HEK293 (cell line): ENCODE measurements at regions not wholly inside any gene's neighbourhood (a gene's known extent, or its start where the extent isn't known, plus 50 kb on each side); places are given as distances from the start of the nearest gene placed in this dataset.
"Not testable (repeated sequence)": the region's sequence is repeated elsewhere in the genome, so short reads cannot be mapped to it uniquely, and the experiment has no call there.

Experiments
- CTCF ChIA-PET: fragments of 350-600 bp; formaldehyde crosslinking; extraction: SDS; loops from one replicate; lab custom pipeline; 2021; ENCODE audit warnings: antibody characterized with exemption; lab: Yijun Ruan, JAX
- POLR2A ChIA-PET: fragments of 300-600 bp; formaldehyde crosslinking; extraction: SDS; loops from one replicate; lab custom pipeline; 2020; ENCODE audit warnings: antibody characterized with exemption, inconsistent platforms; lab: Yijun Ruan, JAX
- H3K27ac ChIP-seq: fragments of 200-500 bp; sonication (Bioruptor generic); 2 replicates; pipeline ENCODE4 v1.5.1; 2014; ENCODE audit warnings: low read depth, low read length, control low read depth, inconsistent platforms; ENCODE audit errors: extremely low read depth
- H3K36me3 ChIP-seq, 2 experiments: fragments of 200-500 bp in 1 of 2; sonication (Bioruptor generic) in 1 of 2; 1 replicate in 1 of 2; 2 replicates in 1 of 2; pipeline ENCODE4 v1.5.1; 2014 to 2017; ENCODE audit warnings: inconsistent platforms in 2 of 2, low read length in 2 of 2; ENCODE audit not compliant: control insufficient read depth in 2 of 2, insufficient read depth in 1 of 2
- H3K4me1 ChIP-seq: fragments of 200-500 bp; sonication (Bioruptor generic); 2 replicates; pipeline ENCODE4 v1.5.1; 2014; ENCODE audit warnings: mild to moderate bottlenecking, low read length, inconsistent platforms; ENCODE audit not compliant: control insufficient read depth, insufficient read depth
- H3K4me3 ChIP-seq: 2 replicates; pipeline ENCODE4 v1.5.1; 2011; ENCODE audit warnings: low read depth, mild to moderate bottlenecking, control low read depth, low read length, moderate library complexity
- H3K9me3 ChIP-seq: fragments of 200-500 bp; sonication (Bioruptor generic); 2 replicates; pipeline ENCODE4 v1.5.1; 2014; ENCODE audit warnings: low read depth, low read length, inconsistent platforms; ENCODE audit not compliant: control insufficient read depth, insufficient read depth
- BCL11A ChIP-seq: fragments of 450-650 bp; formaldehyde crosslinking; IDR thresholded peaks from 2 replicates; pipeline ENCODE4 v1.5.1; 2016; ENCODE audit warnings: low read depth, missing biosample characterization, missing genetic modification characterization
- SALL2 ChIP-seq: fragments of 450-650 bp; formaldehyde crosslinking; IDR thresholded peaks from 2 replicates; pipeline ENCODE4 v1.5.0; 2017; ENCODE audit warnings: missing biosample characterization, mild to moderate bottlenecking, missing genetic modification characterization, borderline replicate concordance
- SP7 ChIP-seq: fragments of 450-650 bp; formaldehyde crosslinking; IDR thresholded peaks from 2 replicates; pipeline ENCODE4 v1.5.1; 2016; ENCODE audit warnings: missing biosample characterization, missing genetic modification characterization
- ZBTB11 ChIP-seq: fragments of 450-650 bp; formaldehyde crosslinking; conservative IDR thresholded peaks from 2 replicates; pipeline ENCODE4 v1.5.1; 2016; ENCODE audit warnings: low read depth, missing biosample characterization, missing genetic modification characterization
- ZBTB17 ChIP-seq: fragments of 450-650 bp; formaldehyde crosslinking; IDR thresholded peaks from 2 replicates; pipeline ENCODE4 v1.5.1; 2016; ENCODE audit warnings: missing biosample characterization, missing genetic modification characterization
- ZFHX2 ChIP-seq: fragments of 450-650 bp; formaldehyde crosslinking; conservative IDR thresholded peaks from 2 replicates; pipeline ENCODE4 v1.5.1; 2016; ENCODE audit warnings: missing biosample characterization, missing genetic modification characterization
- ZIC2 ChIP-seq: fragments of 450-650 bp; formaldehyde crosslinking; IDR thresholded peaks from 2 replicates; pipeline ENCODE4 v1.5.1; 2016; ENCODE audit warnings: missing biosample characterization, missing genetic modification characterization
- ZNF24 ChIP-seq: fragments of 450-650 bp; formaldehyde crosslinking; IDR thresholded peaks from 2 replicates; pipeline ENCODE4 v1.5.1; 2016; ENCODE audit warnings: missing biosample characterization, missing genetic modification characterization
- ZNF426 ChIP-seq: fragments of 450-650 bp; formaldehyde crosslinking; IDR thresholded peaks from 2 replicates; pipeline ENCODE4 v1.5.1; 2017; ENCODE audit warnings: missing biosample characterization, missing genetic modification characterization, mild to moderate bottlenecking, inconsistent platforms, moderate library complexity
- ZNF473 ChIP-seq: fragments of 450-650 bp; formaldehyde crosslinking; IDR thresholded peaks from 2 replicates; pipeline ENCODE4 v1.5.1; 2017; ENCODE audit warnings: missing biosample characterization, missing genetic modification characterization
- ZNF529 ChIP-seq: fragments of 450-650 bp; formaldehyde crosslinking; IDR thresholded peaks from 2 replicates; pipeline ENCODE4 v1.5.1; 2017; ENCODE audit warnings: missing genetic modification characterization, missing biosample characterization; ENCODE audit not compliant: insufficient replicate concordance
- ZNF530 ChIP-seq: fragments of 450-650 bp; formaldehyde crosslinking; IDR thresholded peaks from 2 replicates; pipeline ENCODE4 v1.5.1; 2016; ENCODE audit warnings: low read depth, missing biosample characterization, missing genetic modification characterization
- ZNF76 ChIP-seq: fragments of 450-650 bp; formaldehyde crosslinking; IDR thresholded peaks from 2 replicates; pipeline ENCODE4; 2016; ENCODE audit warnings: low read depth, missing biosample characterization, missing genetic modification characterization, borderline replicate concordance
- ZSCAN16 ChIP-seq: fragments of 450-650 bp; formaldehyde crosslinking; IDR thresholded peaks from 2 replicates; pipeline ENCODE4 v1.5.1; 2016; ENCODE audit warnings: missing biosample characterization, missing genetic modification characterization
- ZSCAN23 ChIP-seq: fragments of 450-650 bp; formaldehyde crosslinking; IDR thresholded peaks from 2 replicates; pipeline ENCODE4 v1.5.1; 2016; ENCODE audit warnings: missing biosample characterization, missing genetic modification characterization
- TF ChIP-seq, protein P1 (sequence below): fragments of 450-650 bp; formaldehyde crosslinking; IDR thresholded peaks from 2 replicates; pipeline ENCODE4 v1.5.1; 2016; ENCODE audit warnings: missing biosample characterization, missing genetic modification characterization
- TF ChIP-seq, protein P2 (sequence below): fragments of 450-650 bp; formaldehyde crosslinking; IDR thresholded peaks from 2 replicates; pipeline ENCODE4 v1.5.1; 2017; ENCODE audit warnings: missing biosample characterization, missing genetic modification characterization
- TF ChIP-seq, protein P3 (sequence below): fragments of 450-650 bp; formaldehyde crosslinking; IDR thresholded peaks from 2 replicates; pipeline ENCODE4 v1.5.1; 2016; ENCODE audit warnings: missing biosample characterization, missing genetic modification characterization, borderline replicate concordance

- no peaks in the 10 kb centered on the region for H3K9me3 ChIP-seq
- no peak for TF ChIP-seq ZNF24 (tag by site-specific recombination)
- TF ChIP-seq, all 188 proteins: peak for 0
- Histone ChIP-seq H3K36me3 (no peaks in the 10 kb centered on the region), H3K27ac (no peak overlapping the region), H3K4me3 (no peak overlapping the region), H3K4me1 (peaks cover 11% of the 10 kb centered on the region)
- POLR2A ChIA-PET = no interaction called here
- CTCF ChIA-PET = interaction anchor here (0.6 to 1.3 kb wide), 4 partner anchors 80 to 1562 kb away, joined by 4 to 6 read pairs (median 4); no protein-coding TSS in a partner anchor
These were observed 55.7 kb upstream of the MRTFB start for GRCh38 chr16:14015461-14015860.

GRCh38 chr16:14015948-14016347 lies 55.2 kb upstream of the MRTFB start:
- TF ChIP-seq, protein P1, sequence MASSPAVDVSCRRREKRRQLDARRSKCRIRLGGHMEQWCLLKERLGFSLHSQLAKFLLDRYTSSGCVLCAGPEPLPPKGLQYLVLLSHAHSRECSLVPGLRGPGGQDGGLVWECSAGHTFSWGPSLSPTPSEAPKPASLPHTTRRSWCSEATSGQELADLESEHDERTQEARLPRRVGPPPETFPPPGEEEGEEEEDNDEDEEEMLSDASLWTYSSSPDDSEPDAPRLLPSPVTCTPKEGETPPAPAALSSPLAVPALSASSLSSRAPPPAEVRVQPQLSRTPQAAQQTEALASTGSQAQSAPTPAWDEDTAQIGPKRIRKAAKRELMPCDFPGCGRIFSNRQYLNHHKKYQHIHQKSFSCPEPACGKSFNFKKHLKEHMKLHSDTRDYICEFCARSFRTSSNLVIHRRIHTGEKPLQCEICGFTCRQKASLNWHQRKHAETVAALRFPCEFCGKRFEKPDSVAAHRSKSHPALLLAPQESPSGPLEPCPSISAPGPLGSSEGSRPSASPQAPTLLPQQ = peak; percentile 59
- TF ChIP-seq ZBTB11 (tag by site-specific recombination) (no peak), ZBTB17 (tag by site-specific recombination) (no peak)
- POLR2A ChIA-PET = no interaction called here
- Histone ChIP-seq H3K4me3 (no peak overlapping the region), H3K9me3 (no peaks in the 10 kb centered on the region), H3K4me1 (peaks cover 11% of the 10 kb centered on the region), H3K27ac (no peak overlapping the region), H3K36me3 (no peaks in the 10 kb centered on the region)
- CTCF ChIA-PET = interaction anchor here (0.6 to 1.3 kb wide), 3 partner anchors 121 to 1562 kb away, joined by 4 read pairs; no protein-coding TSS in a partner anchor

GRCh38 chr16:14016362-14016761 lies 54.8 kb upstream of the MRTFB start:
- H3K9me3 ChIP-seq, H3K36me3 ChIP-seq, H3K27ac ChIP-seq, POLR2A ChIA-PET, H3K4me3 ChIP-seq: not testable (repeated sequence)
- H3K4me1 ChIP-seq = peaks cover 11% of the 10 kb centered on the region
- CTCF ChIA-PET = interaction anchor here (0.6 kb wide), 2 partner anchors 122 to 1562 kb away, joined by 4 read pairs; no protein-coding TSS in a partner anchor

DNA sequence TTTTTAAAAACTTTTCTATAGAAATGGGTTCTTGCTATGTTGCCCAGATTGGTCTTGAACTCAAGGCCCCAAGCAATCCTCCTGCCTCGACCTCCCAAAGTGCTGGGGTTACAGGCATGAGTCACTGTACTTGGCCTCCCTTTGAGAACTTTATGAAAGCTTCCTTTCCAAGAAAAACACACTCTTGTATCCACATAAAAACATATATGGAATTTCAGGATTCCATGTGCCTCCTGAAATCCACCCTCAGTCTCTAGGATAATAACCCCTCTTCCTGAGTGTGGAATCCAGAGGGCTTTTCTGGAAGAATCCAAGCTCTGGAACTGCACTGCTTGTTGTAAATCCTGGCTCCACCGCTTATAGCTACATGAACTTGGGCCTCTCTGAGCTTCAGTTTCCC lies 53.2 kb upstream of the MRTFB start:
- ChIA-PET CTCF (interaction anchor here (1.0 kb wide), 2 partner anchors 10 to 94 kb away, joined by 3 to 4 read pairs; no protein-coding TSS in a partner anchor), POLR2A (no interaction called here)
- H3K27ac ChIP-seq = no peak overlapping the region
- no peaks in the 10 kb centered on the region for H3K9me3 ChIP-seq
- no peak overlapping the region for H3K4me3 ChIP-seq
- H3K36me3 ChIP-seq = no peaks in the 10 kb centered on the region
- H3K4me1 ChIP-seq = peaks cover 8% of the 10 kb centered on the region
- TF ChIP-seq ZSCAN16 = no peak
- no peak for TF ChIP-seq ZIC2 (tag by site-specific recombination)
- TF ChIP-seq, protein P2, sequence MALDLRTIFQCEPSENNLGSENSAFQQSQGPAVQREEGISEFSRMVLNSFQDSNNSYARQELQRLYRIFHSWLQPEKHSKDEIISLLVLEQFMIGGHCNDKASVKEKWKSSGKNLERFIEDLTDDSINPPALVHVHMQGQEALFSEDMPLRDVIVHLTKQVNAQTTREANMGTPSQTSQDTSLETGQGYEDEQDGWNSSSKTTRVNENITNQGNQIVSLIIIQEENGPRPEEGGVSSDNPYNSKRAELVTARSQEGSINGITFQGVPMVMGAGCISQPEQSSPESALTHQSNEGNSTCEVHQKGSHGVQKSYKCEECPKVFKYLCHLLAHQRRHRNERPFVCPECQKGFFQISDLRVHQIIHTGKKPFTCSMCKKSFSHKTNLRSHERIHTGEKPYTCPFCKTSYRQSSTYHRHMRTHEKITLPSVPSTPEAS = no peak
- TF ChIP-seq BCL11A (tag by site-specific recombination) = no peak
- TF ChIP-seq ZFHX2 (tag by site-specific recombination) = no peak
- no peak for TF ChIP-seq ZNF426 (tag by site-specific recombination)
- TF ChIP-seq ZNF529 = no peak
- TF ChIP-seq ZNF473 (tag by site-specific recombination) = no peak
- TF ChIP-seq SP7 = no peak
- TF ChIP-seq, protein P3, sequence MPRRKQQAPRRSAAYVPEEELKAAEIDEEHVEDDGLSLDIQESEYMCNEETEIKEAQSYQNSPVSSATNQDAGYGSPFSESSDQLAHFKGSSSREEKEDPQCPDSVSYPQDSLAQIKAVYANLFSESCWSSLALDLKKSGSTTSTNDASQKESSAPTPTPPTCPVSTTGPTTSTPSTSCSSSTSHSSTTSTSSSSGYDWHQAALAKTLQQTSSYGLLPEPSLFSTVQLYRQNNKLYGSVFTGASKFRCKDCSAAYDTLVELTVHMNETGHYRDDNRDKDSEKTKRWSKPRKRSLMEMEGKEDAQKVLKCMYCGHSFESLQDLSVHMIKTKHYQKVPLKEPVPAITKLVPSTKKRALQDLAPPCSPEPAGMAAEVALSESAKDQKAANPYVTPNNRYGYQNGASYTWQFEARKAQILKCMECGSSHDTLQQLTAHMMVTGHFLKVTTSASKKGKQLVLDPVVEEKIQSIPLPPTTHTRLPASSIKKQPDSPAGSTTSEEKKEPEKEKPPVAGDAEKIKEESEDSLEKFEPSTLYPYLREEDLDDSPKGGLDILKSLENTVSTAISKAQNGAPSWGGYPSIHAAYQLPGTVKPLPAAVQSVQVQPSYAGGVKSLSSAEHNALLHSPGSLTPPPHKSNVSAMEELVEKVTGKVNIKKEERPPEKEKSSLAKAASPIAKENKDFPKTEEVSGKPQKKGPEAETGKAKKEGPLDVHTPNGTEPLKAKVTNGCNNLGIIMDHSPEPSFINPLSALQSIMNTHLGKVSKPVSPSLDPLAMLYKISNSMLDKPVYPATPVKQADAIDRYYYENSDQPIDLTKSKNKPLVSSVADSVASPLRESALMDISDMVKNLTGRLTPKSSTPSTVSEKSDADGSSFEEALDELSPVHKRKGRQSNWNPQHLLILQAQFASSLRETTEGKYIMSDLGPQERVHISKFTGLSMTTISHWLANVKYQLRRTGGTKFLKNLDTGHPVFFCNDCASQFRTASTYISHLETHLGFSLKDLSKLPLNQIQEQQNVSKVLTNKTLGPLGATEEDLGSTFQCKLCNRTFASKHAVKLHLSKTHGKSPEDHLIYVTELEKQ (tag by site-specific recombination) = no peak
- no peak for TF ChIP-seq ZNF76 (tag by site-specific recombination)
- TF ChIP-seq SALL2 (tag by site-specific recombination) = no peak
- TF ChIP-seq ZSCAN23 (tag by site-specific recombination) = no peak
- no peak for TF ChIP-seq ZNF530
